HK-2 (cell line): ENCODE measurements at regions not wholly inside any gene's neighbourhood (a gene's known extent, or its start where the extent isn't known, plus 50 kb on each side); places are given as distances from the start of the nearest gene placed in this dataset.

Experiments
- DNase-seq: peaks from one replicate; pipeline ENCODE4 v3.0.0-alpha.2; 2018; ENCODE audit not compliant: unreplicated experiment

GRCh38 chr7:52705768-52706167 lies 329.7 kb upstream of the POM121L12 start:
- DNase-seq: no peak

- DNase-seq: no peak
These were observed 335.1 kb upstream of the POM121L12 start for GRCh38 chr7:52700349-52700748.

GRCh38 chr7:52695973-52696595 lies 339.3 kb upstream of the POM121L12 start:
- no peak for DNase-seq

GRCh38 chr7:52691257-52691656 lies 344.2 kb upstream of the POM121L12 start:
- DNase-seq: no peak

- no peak for DNase-seq
These were observed 345.5 kb upstream of the POM121L12 start for GRCh38 chr7:52689912-52690311.

- DNase-seq: no peak
These were observed 350.1 kb upstream of the POM121L12 start for GRCh38 chr7:52685333-52685732.

- DNase-seq: no peak
These were observed 351.0 kb upstream of the POM121L12 start for GRCh38 chr7:52684388-52684787.

GRCh38 chr7:52682993-52683392 lies 352.4 kb upstream of the POM121L12 start:
- DNase-seq: no peak

- no peak for DNase-seq
These were observed 364.7 kb upstream of the POM121L12 start for GRCh38 chr7:52670608-52671225.

- DNase-seq: no peak
These were observed 366.4 kb upstream of the POM121L12 start for GRCh38 chr7:52669031-52669430.

- DNase-seq: no peak
These were observed 367.0 kb upstream of the POM121L12 start for GRCh38 chr7:52668435-52668834.

GRCh38 chr7:52659178-52659577 lies 376.3 kb upstream of the POM121L12 start:
- no peak for DNase-seq

GRCh38 chr7:52656098-52656497 lies 379.3 kb upstream of the POM121L12 start:
- DNase-seq: no peak

- DNase-seq: no peak
These were observed 382.8 kb upstream of the POM121L12 start for GRCh38 chr7:52652621-52653020.

- DNase-seq: no peak
These were observed 386.6 kb upstream of the POM121L12 start for GRCh38 chr7:52648872-52649271.

GRCh38 chr7:52647046-52647445 lies 388.4 kb upstream of the POM121L12 start:
- DNase-seq: no peak

GRCh38 chr7:52639981-52640380 lies 395.5 kb upstream of the POM121L12 start:
- DNase-seq: no peak

GRCh38 chr7:52639126-52639525 lies 396.3 kb upstream of the POM121L12 start:
- no peak for DNase-seq

GRCh38 chr7:52635021-52635420 lies 400.4 kb upstream of the POM121L12 start:
- no peak for DNase-seq

- DNase-seq: no peak
These were observed 414.6 kb upstream of the POM121L12 start for GRCh38 chr7:52620849-52621248.

GRCh38 chr7:52616552-52616951 lies 418.9 kb upstream of the POM121L12 start:
- no peak for DNase-seq

- DNase-seq: no peak
These were observed 420.3 kb upstream of the POM121L12 start for GRCh38 chr7:52615021-52615695.

- DNase-seq: no peak
These were observed 425.9 kb upstream of the POM121L12 start for GRCh38 chr7:52609511-52609910.
